ENCODE measurements at regions not wholly inside any gene's neighbourhood (a gene's known extent, or its start where the extent isn't known, plus 50 kb on each side); places are given as distances from the start of the nearest gene placed in this dataset.

DNA sequence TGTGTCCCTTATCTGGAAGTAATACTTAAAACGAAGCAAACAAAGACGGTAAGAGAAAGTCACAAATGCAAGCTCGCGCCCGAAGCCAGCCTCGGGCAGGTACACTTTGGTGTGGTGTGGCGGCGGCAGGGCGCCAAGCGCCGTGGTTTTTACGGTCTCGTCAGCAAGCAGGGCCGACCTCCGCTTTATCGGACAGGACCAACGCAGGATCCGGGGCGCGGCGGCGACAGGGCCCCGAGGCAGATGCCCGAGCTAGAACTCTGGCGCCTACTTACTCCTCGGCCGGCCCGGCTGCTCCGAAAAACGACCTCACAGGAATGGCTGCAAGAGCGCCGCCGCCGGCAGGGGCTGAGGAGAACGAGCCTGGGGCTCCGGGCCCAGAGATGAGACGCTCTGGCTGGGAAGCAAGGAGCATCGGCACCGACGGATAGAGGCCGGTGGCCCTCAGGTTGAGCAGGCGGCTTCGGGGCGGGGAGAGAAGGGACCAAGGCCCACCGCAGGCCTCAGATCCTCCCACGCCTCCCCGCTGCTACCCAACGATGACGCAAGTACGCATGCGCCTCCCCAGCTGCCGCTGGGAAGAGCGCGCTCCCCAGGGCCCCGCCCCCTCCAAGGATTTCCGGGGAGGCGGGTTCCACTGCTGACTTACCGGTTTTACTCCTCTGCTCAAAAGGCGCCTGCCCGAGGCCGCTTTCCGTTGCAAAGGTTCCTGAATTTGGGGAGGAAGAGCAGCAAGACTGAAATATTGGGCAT, 60.6 kb downstream of the FAM217A start:
- TF ChIP-seq MYC (IDR thresholded peaks at IDR 0.05; ENCODE audit: low read depth, low read length) = peak; percentile 78
- TF ChIP-seq POLR2A (IDR thresholded peaks at IDR 0.05; ENCODE audit: extremely low read depth, insufficient read length) = peak; percentile 59
- TF ChIP-seq, protein P1, sequence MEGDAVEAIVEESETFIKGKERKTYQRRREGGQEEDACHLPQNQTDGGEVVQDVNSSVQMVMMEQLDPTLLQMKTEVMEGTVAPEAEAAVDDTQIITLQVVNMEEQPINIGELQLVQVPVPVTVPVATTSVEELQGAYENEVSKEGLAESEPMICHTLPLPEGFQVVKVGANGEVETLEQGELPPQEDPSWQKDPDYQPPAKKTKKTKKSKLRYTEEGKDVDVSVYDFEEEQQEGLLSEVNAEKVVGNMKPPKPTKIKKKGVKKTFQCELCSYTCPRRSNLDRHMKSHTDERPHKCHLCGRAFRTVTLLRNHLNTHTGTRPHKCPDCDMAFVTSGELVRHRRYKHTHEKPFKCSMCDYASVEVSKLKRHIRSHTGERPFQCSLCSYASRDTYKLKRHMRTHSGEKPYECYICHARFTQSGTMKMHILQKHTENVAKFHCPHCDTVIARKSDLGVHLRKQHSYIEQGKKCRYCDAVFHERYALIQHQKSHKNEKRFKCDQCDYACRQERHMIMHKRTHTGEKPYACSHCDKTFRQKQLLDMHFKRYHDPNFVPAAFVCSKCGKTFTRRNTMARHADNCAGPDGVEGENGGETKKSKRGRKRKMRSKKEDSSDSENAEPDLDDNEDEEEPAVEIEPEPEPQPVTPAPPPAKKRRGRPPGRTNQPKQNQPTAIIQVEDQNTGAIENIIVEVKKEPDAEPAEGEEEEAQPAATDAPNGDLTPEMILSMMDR (IDR thresholded peaks at IDR 0.05; ENCODE audit: low read depth, low read length) = peak; percentile 5
